ENCODE measurements at regions not wholly inside any gene's neighbourhood (a gene's known extent, or its start where the extent isn't known, plus 50 kb on each side); places are given as distances from the start of the nearest gene placed in this dataset.

GRCh38 chr12:126773491-126773890 is 1493.5 kb upstream of the TMEM132C start:
- peaks cover 11% of the 10 kb centered on the region for H3K36me3 Mint-ChIP-seq (ENCODE audit: low read depth)
- peak overlapping the region; percentile 40 for H3K27ac Mint-ChIP-seq
- intact Hi-C loops (cut with micrococcal nuclease): no loop called here
- no peak for ATAC-seq
- ChIA-PET CTCF (no interaction called here), POLR2A (no interaction called here)
- no peak overlapping the region for H3K4me3 Mint-ChIP-seq
- no peak for TF ChIP-seq CTCF (IDR thresholded peaks at IDR 0.05)
- H3K4me1 Mint-ChIP-seq (ENCODE audit: low read depth): peaks cover 20% of the 10 kb centered on the region
- peaks cover 1% of the 10 kb centered on the region for H3K27me3 Mint-ChIP-seq
- no peak for DNase-seq
- peaks cover 34% of the 10 kb centered on the region for H3K9me3 Mint-ChIP-seq

- POLR2A ChIA-PET: no interaction called here
- H3K4me1 Mint-ChIP-seq (ENCODE audit: low read depth): peaks cover 20% of the 10 kb centered on the region
- peaks cover 4% of the 10 kb centered on the region for H3K36me3 Mint-ChIP-seq (ENCODE audit: low read depth)
- CTCF ChIA-PET: no interaction called here
- H3K27ac Mint-ChIP-seq: no peak overlapping the region
- ATAC-seq (no peak), DNase-seq (no peak)
- H3K9me3 Mint-ChIP-seq: peaks cover 25% of the 10 kb centered on the region
- H3K4me3 Mint-ChIP-seq: no peak overlapping the region
- no peaks in the 10 kb centered on the region for H3K27me3 Mint-ChIP-seq
- intact Hi-C loops (cut with micrococcal nuclease): no loop called here
- TF ChIP-seq CTCF (IDR thresholded peaks at IDR 0.05): no peak
These were observed 1490.8 kb upstream of the TMEM132C start for GRCh38 chr12:126776026-126776655.

- TF ChIP-seq CTCF (IDR thresholded peaks at IDR 0.05): no peak
- Mint-ChIP-seq H3K4me1 (ENCODE audit: low read depth) (no peaks in the 10 kb centered on the region), H3K27me3 (no peaks in the 10 kb centered on the region), H3K4me3 (no peak overlapping the region), H3K36me3 (ENCODE audit: low read depth) (no peaks in the 10 kb centered on the region), H3K9me3 (peaks cover 3% of the 10 kb centered on the region), H3K27ac (no peak overlapping the region)
- DNase-seq (no peak), ATAC-seq (no peak)
- POLR2A ChIA-PET: no interaction called here
- intact Hi-C loops (cut with micrococcal nuclease): no loop called here
- CTCF ChIA-PET: no interaction called here
These were observed 1486.6 kb upstream of the TMEM132C start for GRCh38 chr12:126780343-126780742.

GRCh38 chr12:126781593-126781992 is 1485.4 kb upstream of the TMEM132C start:
- Mint-ChIP-seq H3K27ac (no peak overlapping the region), H3K36me3 (ENCODE audit: low read depth) (no peaks in the 10 kb centered on the region), H3K9me3 (peaks cover 1% of the 10 kb centered on the region), H3K27me3 (no peaks in the 10 kb centered on the region), H3K4me1 (ENCODE audit: low read depth) (no peaks in the 10 kb centered on the region), H3K4me3 (no peak overlapping the region)
- intact Hi-C loops (cut with micrococcal nuclease): no loop called here
- ATAC-seq: no peak
- CTCF ChIA-PET: no interaction called here
- no peak for TF ChIP-seq CTCF (IDR thresholded peaks at IDR 0.05)
- DNase-seq: no peak
- POLR2A ChIA-PET: no interaction called here

- no peak overlapping the region for H3K4me3 Mint-ChIP-seq
- H3K27me3 Mint-ChIP-seq: no peaks in the 10 kb centered on the region
- DNase-seq: no peak
- peaks cover 1% of the 10 kb centered on the region for H3K9me3 Mint-ChIP-seq
- POLR2A ChIA-PET: no interaction called here
- H3K27ac Mint-ChIP-seq: no peak overlapping the region
- intact Hi-C loops (cut with micrococcal nuclease): no loop called here
- no peak for ATAC-seq
- CTCF ChIA-PET: interaction anchor here (1.0 kb wide), 1 partner anchor 92 kb away, joined by 3 read pairs; no protein-coding TSS in a partner anchor
- no peaks in the 10 kb centered on the region for H3K4me1 Mint-ChIP-seq (ENCODE audit: low read depth)
- no peaks in the 10 kb centered on the region for H3K36me3 Mint-ChIP-seq (ENCODE audit: low read depth)
- TF ChIP-seq CTCF (IDR thresholded peaks at IDR 0.05): no peak
These were observed 1484.9 kb upstream of the TMEM132C start for GRCh38 chr12:126782083-126782482.
